Kasumi-1 (cell line): ENCODE measurements at regions not wholly inside any gene's neighbourhood (a gene's known extent, or its start where the extent isn't known, plus 50 kb on each side); places are given as distances from the start of the nearest gene placed in this dataset.

Experiments used
- DNase-seq, 2 experiments: peaks; one replicate each; lab custom pipeline; 2025; lab: John Stamatoyannopoulos, UW

DNA sequence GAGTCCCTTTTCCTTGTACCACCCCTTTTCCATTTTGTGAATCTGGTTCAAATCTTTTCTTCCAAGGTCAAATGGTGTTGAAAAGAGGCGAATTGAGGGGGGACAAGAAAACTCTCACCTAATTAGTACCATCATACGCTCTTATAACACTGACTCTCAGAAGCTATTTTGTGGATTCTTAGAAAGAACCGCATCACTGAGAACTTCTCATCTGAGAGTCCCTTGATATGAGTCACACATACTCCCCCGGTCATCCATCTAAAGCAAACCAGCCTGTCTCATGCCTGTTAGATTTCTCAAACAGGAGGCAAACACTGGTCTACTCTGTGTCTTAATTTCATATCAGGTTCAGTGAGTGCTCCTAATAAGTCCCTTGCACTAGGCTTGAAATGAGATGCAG is 76.5 kb upstream of the SPRED1 start:
- DNase-seq = no peak

DNA sequence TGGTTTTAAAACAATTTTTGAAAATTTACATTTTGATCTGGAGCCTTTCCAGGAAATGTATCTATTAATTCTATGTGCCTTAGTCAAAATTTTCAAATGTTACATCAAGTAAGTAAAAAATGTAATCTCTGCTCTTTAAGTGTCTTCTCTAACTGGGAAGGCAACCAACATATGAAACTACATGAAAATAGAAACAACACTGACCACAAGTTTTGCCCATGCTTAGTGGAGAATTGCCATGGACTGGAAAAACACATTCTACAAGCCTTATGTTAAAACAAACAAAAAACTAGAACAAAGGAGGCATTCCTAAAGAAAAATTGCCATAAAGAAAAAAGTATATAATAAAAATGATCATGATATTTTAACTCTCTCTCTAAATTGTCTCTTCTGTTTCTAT is 75.9 kb upstream of the SPRED1 start:
- DNase-seq = no peak

DNA sequence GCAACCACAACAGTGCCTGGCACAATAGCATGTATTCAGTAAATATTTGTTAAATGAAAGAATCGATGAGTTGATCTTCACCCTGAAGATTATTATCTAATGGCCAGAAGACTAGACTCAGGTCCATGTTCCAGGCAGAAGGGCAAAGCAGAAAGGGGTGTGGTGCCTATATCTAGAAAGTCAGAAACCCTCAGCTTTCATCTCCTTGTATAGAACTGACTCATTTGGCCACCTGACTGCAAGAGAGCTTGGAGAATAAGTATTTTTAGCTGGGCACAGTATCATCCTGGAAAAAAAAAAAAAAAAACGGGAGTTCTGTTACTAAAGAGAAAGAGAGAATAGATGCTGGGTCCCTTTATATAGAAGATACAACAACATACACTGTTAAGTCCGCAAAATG is 69.7 kb upstream of the SPRED1 start:
- no peak for DNase-seq

DNA sequence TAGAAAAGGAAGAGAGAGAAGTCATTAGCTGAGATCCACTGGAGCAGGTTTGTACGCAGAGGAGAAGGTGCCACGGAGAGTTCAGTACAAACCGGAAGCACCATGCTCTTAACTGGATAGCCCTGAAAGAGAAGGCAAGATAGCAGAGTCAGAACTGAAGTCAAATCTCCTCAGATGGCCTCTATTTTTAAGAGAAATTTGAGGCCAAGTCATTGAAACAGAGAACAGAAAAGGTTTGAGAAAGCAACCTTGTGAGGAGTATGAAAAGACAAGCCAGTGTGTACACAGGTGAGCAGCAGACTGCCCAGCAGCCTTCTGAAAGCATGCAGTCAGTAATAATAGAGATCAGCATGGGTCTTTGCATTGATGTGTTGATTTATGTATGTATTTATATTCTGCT is 66.1 kb upstream of the SPRED1 start:
- no peak for DNase-seq

DNA sequence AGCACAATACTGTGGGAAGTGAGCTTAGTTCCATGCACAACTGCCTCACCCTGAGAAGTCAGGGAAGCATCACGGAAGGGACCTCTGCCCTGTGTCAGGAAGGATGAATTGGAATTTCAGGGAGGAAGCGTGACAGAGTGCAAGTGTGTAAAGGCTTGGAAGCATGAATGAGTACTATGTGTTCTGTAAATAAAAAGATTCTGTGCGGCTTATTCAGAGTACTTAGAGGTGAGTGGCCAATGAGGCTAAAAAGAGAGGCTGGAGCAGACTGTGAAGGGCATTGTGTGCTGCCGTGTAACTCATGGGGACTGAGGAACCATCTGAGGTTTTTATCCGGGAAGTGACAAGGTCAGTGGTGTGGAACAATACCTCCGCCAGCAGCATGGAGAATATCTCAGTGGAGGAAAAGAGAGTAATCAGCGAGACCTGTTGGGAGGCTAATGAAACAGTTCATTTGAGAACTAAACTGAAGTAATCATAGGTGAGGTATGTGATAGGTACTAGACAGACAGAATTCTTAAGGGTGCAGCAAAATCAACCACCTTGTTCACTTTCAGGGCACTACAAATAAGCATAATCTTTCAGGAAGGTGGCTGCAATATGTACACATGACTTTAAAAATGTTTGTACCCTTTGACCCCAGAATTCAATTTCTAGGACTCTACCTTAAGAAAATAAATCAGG is 64.9 kb upstream of the SPRED1 start:
- no peak for DNase-seq

DNA sequence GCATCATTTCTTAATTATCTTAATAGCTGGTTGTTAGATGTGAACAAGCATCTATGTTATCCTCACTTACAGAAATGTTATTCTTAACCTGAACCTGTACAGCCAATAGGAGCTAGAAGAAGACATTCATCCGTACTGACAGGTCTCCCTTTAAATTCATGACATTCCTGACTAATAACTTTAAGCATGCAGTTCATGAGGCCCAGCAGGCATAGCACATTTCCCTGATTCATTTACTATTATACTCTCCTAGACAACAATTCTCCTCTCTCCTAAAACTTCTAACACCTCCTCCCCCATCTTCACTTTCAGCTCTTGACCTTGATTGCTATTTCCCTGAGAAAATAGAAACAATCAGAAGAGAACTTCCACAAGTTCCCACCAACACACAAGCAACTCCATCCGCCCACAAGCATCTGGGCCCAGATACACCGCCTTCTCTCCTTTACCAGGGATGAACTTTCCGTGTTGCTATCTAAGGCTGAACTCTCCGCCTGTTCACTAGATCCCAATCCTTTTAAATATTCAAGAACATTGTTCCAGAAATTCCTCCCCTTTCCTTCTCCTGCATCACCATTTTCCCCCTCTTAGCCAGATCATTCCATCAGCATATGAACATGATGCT is 62.9 kb upstream of the SPRED1 start:
- no peak for DNase-seq

DNA sequence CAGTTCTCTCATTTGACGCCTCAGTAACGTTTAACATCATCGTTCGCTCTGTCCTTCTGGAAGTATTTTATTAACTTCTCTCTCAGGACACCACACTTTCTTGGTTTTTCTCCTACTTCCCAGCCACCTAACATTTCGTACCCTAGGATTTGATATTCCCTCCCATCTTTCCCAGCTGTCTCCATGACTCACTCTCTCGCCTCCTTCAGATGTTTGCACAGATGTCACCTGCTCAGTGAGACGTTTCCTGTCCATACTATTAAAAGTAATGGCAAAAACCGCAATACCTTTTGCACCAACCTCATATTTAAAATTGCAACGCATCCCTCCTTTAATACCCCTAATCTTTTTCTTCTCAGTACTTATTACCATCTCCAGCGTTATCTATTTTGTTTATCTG is 62.1 kb upstream of the SPRED1 start:
- DNase-seq = no peak

DNA sequence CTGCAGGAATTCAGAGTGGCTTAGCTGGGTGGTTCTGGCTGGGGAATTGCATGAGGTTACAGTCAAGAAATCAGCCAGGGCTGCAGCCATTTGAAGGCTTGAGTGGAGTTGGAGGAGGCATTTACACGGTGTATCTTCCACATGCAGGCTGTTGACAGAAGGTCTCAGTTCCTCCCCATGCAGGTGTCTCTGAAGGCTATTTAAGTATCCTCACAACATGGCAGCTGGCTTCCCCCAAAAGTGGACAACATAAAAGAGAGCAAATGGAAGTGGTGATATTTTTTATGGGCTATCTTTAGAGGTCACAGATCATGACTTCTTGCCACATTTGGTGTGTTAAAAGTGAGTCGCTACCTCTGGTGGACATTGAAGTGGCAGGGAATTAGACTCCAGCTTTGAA is 60.1 kb upstream of the SPRED1 start:
- no peak for DNase-seq

DNA sequence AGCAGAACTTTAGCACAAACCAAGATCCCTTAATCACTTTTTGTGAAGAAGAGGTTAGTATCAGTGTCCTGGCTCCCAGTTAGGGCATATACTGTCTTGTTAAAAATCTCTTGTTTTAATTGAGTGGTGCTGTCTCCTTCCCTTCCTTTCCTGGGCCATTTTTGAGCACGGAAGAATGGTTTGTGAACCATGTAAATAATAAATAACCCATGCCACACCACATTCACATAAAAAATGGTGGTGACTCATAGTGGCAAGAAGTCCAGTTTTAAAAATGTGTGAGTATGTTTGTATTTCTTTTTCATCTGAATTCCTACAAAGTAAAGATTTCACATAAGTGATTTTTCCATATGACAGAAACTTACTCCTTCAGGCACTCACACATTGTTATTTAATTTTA is 59.1 kb upstream of the SPRED1 start:
- no peak for DNase-seq

- DNase-seq = no peak
These were observed 57.3 kb upstream of the SPRED1 start for GRCh38 chr15:38195191-38195901.

DNA sequence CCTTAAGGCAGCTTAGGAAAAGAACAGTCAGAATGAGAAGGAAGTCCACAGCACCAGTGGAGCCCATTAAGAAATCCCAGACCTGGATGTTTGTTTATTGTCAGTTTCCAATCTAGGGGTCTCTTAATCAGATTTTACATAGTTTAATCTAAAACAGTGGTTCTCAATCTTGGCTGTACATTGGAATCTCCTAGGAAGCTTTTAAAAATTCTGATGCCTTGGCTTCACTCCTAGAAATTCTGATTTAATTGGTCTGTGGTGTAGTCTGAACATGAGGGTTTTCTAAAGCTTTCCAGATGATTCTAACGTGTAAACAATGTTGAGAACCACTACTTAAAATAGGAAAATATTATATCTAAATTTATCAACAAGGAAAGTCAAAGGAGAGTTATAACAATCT is 56.6 kb upstream of the SPRED1 start:
- no peak for DNase-seq

GRCh38 chr15:38197553-38197952 is 55.1 kb upstream of the SPRED1 start:
- no peak for DNase-seq

GRCh38 chr15:38201714-38202113 is 50.9 kb upstream of the SPRED1 start:
- no peak for DNase-seq

- DNase-seq = no peak
These were observed 50.3 kb upstream of the SPRED1 start for GRCh38 chr15:38202361-38202760.
